Calu3 (cell line): ENCODE measurements at regions not wholly inside any gene's neighbourhood (a gene's known extent, or its start where the extent isn't known, plus 50 kb on each side); places are given as distances from the start of the nearest gene placed in this dataset.

ENCODE experiments used
- BruUV-seq: library from RNA; stranded (reverse); fragments of 400-500 nt; replicated peaks from 2 replicates; lab custom pipeline; 2021; lab: Mats Ljungman, UMichigan
- CTCF ChIA-PET: fragments of 300-600 bp; sonication (Branson Sonifier 250); formaldehyde crosslinking; loops from one replicate; lab custom pipeline; 2022; ENCODE audit warnings: antibody characterized with exemption; lab: Charles Lee
- DNase-seq: peaks from one replicate; pipeline ENCODE4 v3.0.0; 2022
- H3K27ac Mint-ChIP-seq: one replicate; pipeline ENCODE4 v1.8.0; 2022; ENCODE audit warnings: mixed read lengths; ENCODE audit not compliant: unreplicated experiment
- H3K27me3 Mint-ChIP-seq: one replicate; pipeline ENCODE4 v1.8.0; 2022; ENCODE audit warnings: mixed read lengths; ENCODE audit not compliant: unreplicated experiment
- H3K36me3 Mint-ChIP-seq: one replicate; pipeline ENCODE4 v1.8.0; 2022; ENCODE audit warnings: mild to moderate bottlenecking, moderate library complexity, mixed read lengths; ENCODE audit not compliant: insufficient read depth, unreplicated experiment
- H3K4me1 Mint-ChIP-seq: one replicate; pipeline ENCODE4 v1.8.0; 2022; ENCODE audit warnings: mild to moderate bottlenecking, low read depth, mixed read lengths; ENCODE audit not compliant: unreplicated experiment
- H3K4me3 Mint-ChIP-seq: one replicate; pipeline ENCODE4 v1.8.0; 2022; ENCODE audit warnings: mild to moderate bottlenecking, low read depth, moderate library complexity, mixed read lengths; ENCODE audit not compliant: unreplicated experiment
- H3K9me3 Mint-ChIP-seq: one replicate; pipeline ENCODE4 v1.8.0; 2022; ENCODE audit warnings: low read depth, mixed read lengths; ENCODE audit not compliant: unreplicated experiment
- intact Hi-C: fragments of 100-400 bp; cut with micrococcal nuclease; formaldehyde crosslinking; loops from one replicate; pipeline ENCODE4 v1.10.0; 2022; ENCODE audit not compliant: unreplicated experiment
- TF ChIP-seq, protein P1 (sequence below): fragments of 200-600 bp; IDR thresholded peaks from one replicate; pipeline ENCODE4 v1.8.0; 2022; ENCODE audit warnings: antibody characterized with exemption; ENCODE audit not compliant: unreplicated experiment

DNA sequence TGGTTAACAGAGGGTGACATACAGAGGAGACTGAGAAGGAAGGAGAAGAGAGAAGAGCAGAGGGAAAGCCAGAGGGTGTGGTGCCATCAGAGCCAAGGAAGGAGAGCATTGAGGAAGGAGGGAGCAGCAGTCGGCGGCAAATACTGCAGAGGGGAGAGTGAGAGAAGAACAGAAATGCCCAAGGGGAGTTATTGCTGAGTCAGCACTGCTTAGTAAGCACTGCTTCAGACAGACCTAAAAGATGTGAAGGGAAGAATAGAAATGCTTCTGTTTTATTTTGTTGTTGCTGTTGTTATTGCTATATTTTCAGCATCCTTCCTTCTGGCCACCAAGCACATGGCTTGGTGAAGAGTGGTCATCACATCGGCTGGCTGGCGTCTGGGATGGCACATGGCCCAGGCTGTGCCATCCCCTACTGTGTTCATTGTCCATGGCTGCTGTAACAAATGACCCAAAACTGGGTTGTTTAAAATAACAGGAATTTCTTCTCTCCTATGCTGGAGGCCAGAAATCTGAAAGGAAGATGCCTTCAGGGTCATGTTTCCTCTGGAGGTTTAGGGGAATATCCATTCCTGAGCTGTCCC is 204.1 kb upstream of the CNR1 start:
- Mint-ChIP-seq H3K27ac (no peak overlapping the region), H3K4me3 (no peak overlapping the region), H3K4me1 (peaks cover 9% of the 10 kb centered on the region), H3K27me3 (peaks cover 23% of the 10 kb centered on the region), H3K9me3 (peaks cover 7% of the 10 kb centered on the region), H3K36me3 (no peaks in the 10 kb centered on the region)
- TF ChIP-seq, protein P1, sequence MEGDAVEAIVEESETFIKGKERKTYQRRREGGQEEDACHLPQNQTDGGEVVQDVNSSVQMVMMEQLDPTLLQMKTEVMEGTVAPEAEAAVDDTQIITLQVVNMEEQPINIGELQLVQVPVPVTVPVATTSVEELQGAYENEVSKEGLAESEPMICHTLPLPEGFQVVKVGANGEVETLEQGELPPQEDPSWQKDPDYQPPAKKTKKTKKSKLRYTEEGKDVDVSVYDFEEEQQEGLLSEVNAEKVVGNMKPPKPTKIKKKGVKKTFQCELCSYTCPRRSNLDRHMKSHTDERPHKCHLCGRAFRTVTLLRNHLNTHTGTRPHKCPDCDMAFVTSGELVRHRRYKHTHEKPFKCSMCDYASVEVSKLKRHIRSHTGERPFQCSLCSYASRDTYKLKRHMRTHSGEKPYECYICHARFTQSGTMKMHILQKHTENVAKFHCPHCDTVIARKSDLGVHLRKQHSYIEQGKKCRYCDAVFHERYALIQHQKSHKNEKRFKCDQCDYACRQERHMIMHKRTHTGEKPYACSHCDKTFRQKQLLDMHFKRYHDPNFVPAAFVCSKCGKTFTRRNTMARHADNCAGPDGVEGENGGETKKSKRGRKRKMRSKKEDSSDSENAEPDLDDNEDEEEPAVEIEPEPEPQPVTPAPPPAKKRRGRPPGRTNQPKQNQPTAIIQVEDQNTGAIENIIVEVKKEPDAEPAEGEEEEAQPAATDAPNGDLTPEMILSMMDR: no peak
- CTCF ChIA-PET: no interaction called here
- no peak for DNase-seq
- no TSS peak for BruUV-seq
- intact Hi-C loops: no loop called here

DNA sequence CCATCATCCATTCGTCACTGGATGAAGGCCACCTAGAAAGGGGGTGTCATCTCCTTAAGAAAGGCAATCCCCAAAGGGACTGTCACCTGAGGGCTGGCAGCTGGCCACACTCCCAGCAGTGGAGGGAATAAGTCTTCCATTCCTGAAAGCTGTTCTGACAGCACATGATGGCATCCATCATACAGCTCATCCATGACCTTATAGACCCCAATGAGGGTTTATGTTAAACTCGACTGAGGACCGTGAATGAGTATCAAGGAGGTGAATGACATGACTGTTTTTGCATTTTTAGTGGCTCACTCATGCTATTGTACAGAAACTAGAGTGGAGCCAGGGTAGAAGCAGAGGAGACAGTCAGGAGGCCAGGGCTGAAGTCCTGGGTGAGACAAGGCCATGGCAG is 203.1 kb upstream of the CNR1 start:
- Mint-ChIP-seq H3K4me1 (peaks cover 9% of the 10 kb centered on the region), H3K27me3 (peaks cover 23% of the 10 kb centered on the region), H3K27ac (no peak overlapping the region), H3K9me3 (peaks cover 7% of the 10 kb centered on the region), H3K36me3 (no peaks in the 10 kb centered on the region), H3K4me3 (no peak overlapping the region)
- no peak for DNase-seq
- intact Hi-C loops: no loop called here
- BruUV-seq: no TSS peak
- TF ChIP-seq, protein P1: no peak
- CTCF ChIA-PET: no interaction called here

DNA sequence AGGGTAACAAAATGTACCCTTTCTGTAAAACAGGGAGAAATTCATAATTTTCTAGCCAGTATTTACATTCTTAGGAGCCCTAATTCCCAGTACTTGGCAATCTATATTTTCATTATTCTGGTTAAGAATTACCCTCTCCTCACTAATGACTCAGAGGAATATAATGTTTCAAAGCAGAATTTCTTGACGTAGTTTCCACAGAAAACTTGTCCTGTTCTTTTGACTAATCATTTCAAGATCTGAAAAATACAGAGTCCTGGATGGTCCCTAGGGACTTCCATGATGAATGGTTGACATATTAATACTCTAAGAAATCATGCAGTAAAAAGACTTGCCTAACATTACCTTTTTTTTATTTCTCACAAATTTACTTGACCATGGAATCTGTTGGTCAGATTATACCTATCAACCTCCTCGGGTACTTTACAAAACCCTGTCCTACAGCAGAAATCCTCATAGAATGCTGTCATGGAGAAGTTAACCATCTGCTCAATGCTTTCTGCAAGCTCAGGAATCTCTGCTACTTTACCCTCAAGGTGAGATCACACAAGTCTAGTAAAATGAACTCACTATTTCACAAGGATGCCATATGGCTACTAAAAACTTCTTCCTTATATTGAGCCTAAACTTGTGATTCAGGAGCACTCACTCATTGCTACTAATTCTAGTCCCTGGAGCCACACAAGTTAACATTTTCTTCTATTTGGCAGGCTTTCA is 202.1 kb upstream of the CNR1 start:
- Mint-ChIP-seq H3K27ac (no peak overlapping the region), H3K9me3 (peaks cover 7% of the 10 kb centered on the region), H3K4me3 (no peak overlapping the region)

DNA sequence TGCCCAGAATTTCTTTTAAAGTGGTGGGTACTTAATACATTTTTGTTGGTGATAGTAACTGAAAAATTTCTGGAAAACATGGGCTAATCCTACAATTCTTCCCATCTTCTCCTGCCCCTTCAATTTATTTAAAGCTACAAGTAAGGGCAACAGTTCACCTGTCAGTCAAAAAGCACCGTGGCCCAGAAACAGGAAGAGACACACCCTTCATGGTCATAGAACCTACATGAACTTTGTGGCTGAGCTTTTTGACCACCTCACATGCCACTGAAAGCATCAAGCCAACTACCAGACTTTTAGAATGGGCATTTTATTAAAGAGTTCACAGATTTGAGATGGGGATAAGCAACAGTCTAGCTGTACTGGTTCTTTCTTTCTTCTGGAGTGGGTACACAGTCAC is 201.1 kb upstream of the CNR1 start:
- intact Hi-C loops: no loop called here
- H3K4me1 Mint-ChIP-seq: peaks cover 9% of the 10 kb centered on the region

More for the DNA sequence above, 202.1 kb upstream of the CNR1 start:
- TF ChIP-seq, protein P1: no peak
- H3K27me3 Mint-ChIP-seq: peaks cover 23% of the 10 kb centered on the region
- intact Hi-C loops: no loop called here
- H3K36me3 Mint-ChIP-seq: no peaks in the 10 kb centered on the region
- peaks cover 9% of the 10 kb centered on the region for H3K4me1 Mint-ChIP-seq
- no peak for DNase-seq
- CTCF ChIA-PET: no interaction called here
- no TSS peak for BruUV-seq

More for the DNA sequence above, 201.1 kb upstream of the CNR1 start:
- Mint-ChIP-seq H3K9me3 (peaks cover 7% of the 10 kb centered on the region), H3K36me3 (no peaks in the 10 kb centered on the region), H3K27me3 (peaks cover 21% of the 10 kb centered on the region), H3K4me3 (no peak overlapping the region), H3K27ac (no peak overlapping the region)
- CTCF ChIA-PET: interaction anchor here (0.8 kb wide), 1 partner anchor 565 kb away, joined by 3 read pairs; no protein-coding TSS in a partner anchor
- no TSS peak for BruUV-seq
- DNase-seq: peak; percentile 5
- TF ChIP-seq, protein P1: no peak
